ENCODE measurements at regions not wholly inside any gene's neighbourhood (a gene's known extent, or its start where the extent isn't known, plus 50 kb on each side); places are given as distances from the start of the nearest gene placed in this dataset.

- no peaks in the 10 kb centered on the region for H3K9me3 ChIP-seq (ENCODE audit: low read length)
- H3K4me3 ChIP-seq (ENCODE audit: low read length), result no peak overlapping the region
- H3K27me3 ChIP-seq (ENCODE audit: insufficient read depth, low read depth, low read length), result no peaks in the 10 kb centered on the region
- TF ChIP-seq CTCF (IDR thresholded peaks at IDR 0.05; ENCODE audit: poor library complexity, severe bottlenecking) (no peak), EP300 (conservative IDR thresholded peaks at IDR 0.05; ENCODE audit: poor library complexity, severe bottlenecking) (no peak), RAD21 (conservative IDR thresholded peaks at IDR 0.05) (no peak), POLR2AphosphoS5 (IDR thresholded peaks at IDR 0.05) (no peak), MXI1 (conservative IDR thresholded peaks at IDR 0.05; ENCODE audit: poor library complexity, severe bottlenecking) (no peak), SMC3 (conservative IDR thresholded peaks at IDR 0.05; ENCODE audit: poor library complexity) (no peak), REST (IDR thresholded peaks at IDR 0.05; ENCODE audit: borderline replicate concordance) (no peak), EZH2 (IDR thresholded peaks at IDR 0.05; ENCODE audit: borderline replicate concordance, insufficient read depth, low read length, poor library complexity, severe bottlenecking) (no peak), TAF1 (IDR thresholded peaks at IDR 0.05; ENCODE audit: low read depth) (no peak)
- no peak overlapping the region for H3K4me2 ChIP-seq (ENCODE audit: low read length)
- H2AFZ ChIP-seq (ENCODE audit: low read depth, low read length), result no peak overlapping the region
- H3K9me2 ChIP-seq (ENCODE audit: insufficient read depth, low read length), result no peaks in the 10 kb centered on the region
- H3K9ac ChIP-seq (ENCODE audit: low read length), result no peak overlapping the region
- H3K36me3 ChIP-seq (ENCODE audit: insufficient read depth, low read length), result no peaks in the 10 kb centered on the region
- H3K79me2 ChIP-seq (replicated peaks; ENCODE audit: insufficient read depth, low read length), result no peaks in the 10 kb centered on the region
- H4K20me1 ChIP-seq (ENCODE audit: insufficient read depth), result no peaks in the 10 kb centered on the region
- no peak overlapping the region for H3K27ac ChIP-seq (ENCODE audit: low read length)
- no peaks in the 10 kb centered on the region for H3F3A ChIP-seq (ENCODE audit: insufficient read depth, low read length, poor library complexity, severe bottlenecking)
Measured at GRCh38 chr20:2203436-2203835, 92.4 kb upstream of the TGM3 start.

- Histone ChIP-seq H3K27me3 (ENCODE audit: insufficient read depth, low read depth, low read length) (no peaks in the 10 kb centered on the region), H3K4me2 (ENCODE audit: low read length) (no peak overlapping the region), H3K79me2 (replicated peaks; ENCODE audit: insufficient read depth, low read length) (no peaks in the 10 kb centered on the region), H3K9ac (ENCODE audit: low read length) (no peak overlapping the region), H3K27ac (ENCODE audit: low read length) (no peak overlapping the region), H3F3A (ENCODE audit: insufficient read depth, low read length, poor library complexity, severe bottlenecking) (no peaks in the 10 kb centered on the region), H3K9me3 (ENCODE audit: low read length) (no peaks in the 10 kb centered on the region), H3K4me3 (ENCODE audit: low read length) (no peak overlapping the region), H3K9me2 (ENCODE audit: insufficient read depth, low read length) (no peaks in the 10 kb centered on the region), H3K36me3 (ENCODE audit: insufficient read depth, low read length) (no peaks in the 10 kb centered on the region), H4K20me1 (ENCODE audit: insufficient read depth) (no peaks in the 10 kb centered on the region), H2AFZ (ENCODE audit: low read depth, low read length) (no peak overlapping the region)
- TF ChIP-seq MXI1 (conservative IDR thresholded peaks at IDR 0.05; ENCODE audit: poor library complexity, severe bottlenecking) (no peak), RAD21 (conservative IDR thresholded peaks at IDR 0.05) (no peak), EP300 (conservative IDR thresholded peaks at IDR 0.05; ENCODE audit: poor library complexity, severe bottlenecking) (no peak), TAF1 (IDR thresholded peaks at IDR 0.05; ENCODE audit: low read depth) (no peak), CTCF (IDR thresholded peaks at IDR 0.05; ENCODE audit: poor library complexity, severe bottlenecking) (no peak), POLR2AphosphoS5 (IDR thresholded peaks at IDR 0.05) (no peak), REST (IDR thresholded peaks at IDR 0.05; ENCODE audit: borderline replicate concordance) (no peak), SMC3 (conservative IDR thresholded peaks at IDR 0.05; ENCODE audit: poor library complexity) (no peak), EZH2 (IDR thresholded peaks at IDR 0.05; ENCODE audit: borderline replicate concordance, insufficient read depth, low read length, poor library complexity, severe bottlenecking) (no peak)
Measured at GRCh38 chr20:2204021-2204420, 91.8 kb upstream of the TGM3 start.

All from neural cell (in vitro differentiated cells).